GM18499 (cell line): ENCODE measurements at regions not wholly inside any gene's neighbourhood (a gene's known extent, or its start where the extent isn't known, plus 50 kb on each side); places are given as distances from the start of the nearest gene placed in this dataset.
"Not testable (repeated sequence)": the region's sequence is repeated elsewhere in the genome, so short reads cannot be mapped to it uniquely, and the experiment has no call there.

Source experiments
- ATAC-seq: cut with Tn5 transposase; IDR thresholded peaks from one replicate; pipeline ENCODE4 v1.9.1; 2021; ENCODE audit warnings: moderate number of reproducible peaks; ENCODE audit not compliant: insufficient read depth, unreplicated experiment

- no peak for ATAC-seq
Measured at GRCh38 chr1:189774721-189775287, 702.9 kb downstream of the BRINP3 start.

- ATAC-seq = no peak
Measured at GRCh38 chr1:189775343-189775742, 702.3 kb downstream of the BRINP3 start.

DNA sequence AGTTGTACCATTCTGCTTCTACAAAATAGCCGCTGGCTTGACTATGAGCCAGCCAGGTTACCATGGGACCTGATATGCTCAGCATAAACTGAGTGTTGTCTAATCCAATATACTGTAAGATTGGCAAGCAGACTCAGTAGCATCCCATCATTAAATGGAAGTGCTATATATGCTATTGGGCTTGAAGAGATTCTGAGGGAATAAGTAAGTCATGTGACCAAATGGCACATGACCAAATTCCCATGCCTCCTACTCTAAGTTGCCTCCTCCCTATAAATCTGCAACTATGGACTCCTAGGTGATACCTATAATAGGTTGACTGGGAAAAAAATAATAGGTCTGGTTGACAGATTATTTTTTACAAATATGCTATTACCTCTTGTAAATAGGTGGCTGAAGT, 698.6 kb downstream of the BRINP3 start:
- ATAC-seq = no peak

- no peak for ATAC-seq
Measured at GRCh38 chr1:189782295-189782694, 695.4 kb downstream of the BRINP3 start.

- ATAC-seq = no peak
Measured at GRCh38 chr1:189783456-189783855, 694.2 kb downstream of the BRINP3 start.

DNA sequence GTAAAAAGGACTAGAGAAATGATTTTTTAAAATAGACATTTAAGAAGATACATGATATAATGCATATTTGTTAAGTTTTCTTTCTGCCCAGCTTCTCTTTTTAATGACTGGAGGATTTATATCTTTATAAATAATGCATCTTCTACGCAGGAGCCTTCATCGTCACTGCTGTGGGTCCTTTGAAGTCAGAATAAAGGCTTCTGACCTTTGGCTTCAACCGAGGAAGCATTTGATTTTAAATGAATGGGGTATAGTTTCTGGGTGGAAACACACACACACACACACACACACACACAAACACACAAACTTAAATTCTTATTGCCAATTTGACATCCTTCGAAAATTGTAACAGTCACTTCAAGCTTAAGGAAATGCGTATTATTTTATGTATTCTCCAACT, 690.9 kb downstream of the BRINP3 start:
- no peak for ATAC-seq

DNA sequence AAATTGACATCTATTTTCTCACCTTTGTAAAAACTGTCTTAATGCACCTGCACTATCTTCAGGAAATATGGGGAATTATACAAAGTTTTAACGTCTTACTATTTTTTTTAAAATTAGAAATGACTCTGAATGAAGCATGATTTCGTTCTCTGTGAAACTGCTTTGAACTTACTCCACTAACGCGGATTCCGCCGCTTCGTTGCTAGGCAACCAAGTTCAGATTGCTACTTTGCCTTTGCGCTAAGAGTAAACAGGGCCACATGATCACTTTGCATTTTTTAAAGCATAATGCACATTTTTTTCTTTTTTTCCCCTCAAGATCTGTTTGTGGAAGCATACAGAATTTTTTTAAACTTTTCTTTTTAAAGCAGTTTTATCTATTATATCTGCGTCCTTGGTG, 690.5 kb downstream of the BRINP3 start:
- no peak for ATAC-seq

- ATAC-seq = no peak
Measured at GRCh38 chr1:189790335-189790734, 687.3 kb downstream of the BRINP3 start.

GRCh38 chr1:189803364-189803763, 674.3 kb downstream of the BRINP3 start:
- ATAC-seq = no peak

DNA sequence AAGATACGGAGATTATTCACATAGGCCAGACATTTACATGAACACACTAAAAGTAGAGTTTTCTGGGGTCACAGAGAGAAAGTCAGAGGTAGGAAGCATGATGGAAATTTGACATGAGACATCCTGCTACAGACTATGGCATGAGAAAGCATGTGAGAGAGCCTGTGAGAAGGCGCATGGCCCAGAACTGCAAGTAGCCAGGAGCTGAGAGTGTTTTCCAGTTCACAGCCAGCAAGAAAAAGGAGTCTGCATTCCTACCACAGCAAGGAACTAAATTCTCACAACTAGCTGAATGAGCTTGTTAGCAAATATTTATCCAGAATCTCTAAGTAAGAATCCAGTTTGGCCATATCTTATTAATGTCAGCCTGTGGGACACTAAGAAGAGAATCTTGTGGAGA, 673.3 kb downstream of the BRINP3 start:
- ATAC-seq = no peak

DNA sequence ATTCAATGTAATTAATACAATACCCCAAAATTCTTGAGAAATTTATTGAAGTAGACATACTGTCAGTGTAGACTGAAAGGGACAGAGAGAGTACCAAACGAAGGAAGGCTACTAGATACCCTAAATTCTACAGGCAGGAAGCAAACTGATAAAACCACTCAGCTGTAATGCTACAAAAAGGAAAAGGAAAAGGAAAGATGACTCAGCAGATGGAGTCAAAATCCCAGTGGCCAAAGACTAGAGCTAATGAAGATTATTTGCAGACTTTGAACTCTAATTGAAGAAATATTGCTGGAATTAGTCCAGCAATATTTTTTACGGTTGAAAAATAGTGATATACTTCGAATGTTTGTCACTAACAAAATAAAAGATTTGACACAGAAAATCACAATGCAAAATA, 671.9 kb downstream of the BRINP3 start:
- no peak for ATAC-seq

DNA sequence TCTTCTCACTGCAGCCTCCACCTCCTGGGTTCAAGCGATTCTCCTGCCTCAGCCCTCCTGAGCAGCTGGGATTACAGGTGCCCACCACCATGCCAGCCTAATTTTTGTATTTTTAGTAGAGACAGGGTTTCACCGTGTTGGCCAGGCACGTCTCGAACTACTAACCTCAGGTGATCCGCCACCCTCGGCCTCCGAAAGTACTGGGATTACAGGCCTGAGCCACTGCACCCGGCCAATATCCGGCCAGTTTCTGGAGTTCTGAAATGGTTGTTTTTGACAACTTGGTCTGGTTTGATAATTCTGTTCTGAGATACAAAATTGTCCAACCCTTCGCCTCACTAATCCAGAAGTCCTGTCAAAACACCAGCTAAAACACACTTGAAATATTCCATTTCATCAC, 667.0 kb downstream of the BRINP3 start:
- not testable (repeated sequence) for ATAC-seq

DNA sequence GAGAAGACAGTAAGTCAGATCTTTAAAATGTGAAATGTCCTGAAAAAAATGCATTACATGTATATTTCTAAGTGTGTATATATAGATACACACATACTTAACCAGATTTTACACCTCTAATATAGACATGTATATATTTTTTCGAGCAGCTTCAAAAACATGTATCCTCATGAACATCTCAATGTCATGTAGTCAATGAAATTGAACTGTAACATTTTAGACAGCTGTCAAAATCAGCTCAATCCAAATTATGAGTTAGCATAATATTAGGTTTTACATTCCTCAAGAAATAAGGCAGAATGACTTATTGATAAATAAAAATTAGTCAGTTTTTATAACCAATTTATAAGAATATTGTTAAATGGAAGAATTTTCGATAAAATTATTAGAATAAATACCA, 665.7 kb downstream of the BRINP3 start:
- no peak for ATAC-seq

DNA sequence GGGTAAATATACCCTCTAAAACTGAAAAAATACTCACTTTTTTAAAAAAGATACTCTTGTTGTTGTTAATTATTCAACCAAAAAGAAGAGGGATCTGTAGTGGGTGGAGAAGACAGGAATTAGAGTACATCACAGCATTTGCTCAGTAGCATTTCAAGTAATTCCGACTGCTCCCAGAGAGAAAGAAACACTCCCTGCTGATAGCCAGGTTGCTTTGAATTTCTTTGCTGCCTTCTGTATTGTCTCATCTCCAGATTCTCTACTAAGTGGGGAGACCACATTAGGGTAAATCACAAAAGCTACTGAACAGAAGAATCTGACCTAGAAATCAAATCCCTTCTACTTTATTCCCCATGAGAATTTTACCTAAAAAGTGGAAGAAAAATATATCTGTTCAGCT, 661.1 kb downstream of the BRINP3 start:
- no peak for ATAC-seq

DNA sequence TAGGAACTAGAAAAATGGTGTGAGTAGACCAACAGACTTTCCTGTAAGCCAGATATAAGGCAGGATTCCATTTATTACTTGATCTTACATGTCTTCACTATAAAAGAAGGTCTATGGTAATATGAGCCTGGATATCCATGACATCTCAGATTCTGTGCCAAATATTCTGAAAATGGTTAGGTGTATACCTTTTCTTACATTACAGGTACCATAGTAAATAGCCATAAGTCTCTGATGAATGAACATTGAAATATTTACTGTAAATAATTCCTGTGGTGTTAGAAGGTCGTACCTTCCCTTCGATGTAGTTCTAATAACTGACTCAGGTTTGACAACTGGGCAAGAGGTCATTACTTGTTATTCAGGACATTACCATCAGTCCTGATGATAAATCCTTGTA, 657.9 kb downstream of the BRINP3 start:
- ATAC-seq = no peak

DNA sequence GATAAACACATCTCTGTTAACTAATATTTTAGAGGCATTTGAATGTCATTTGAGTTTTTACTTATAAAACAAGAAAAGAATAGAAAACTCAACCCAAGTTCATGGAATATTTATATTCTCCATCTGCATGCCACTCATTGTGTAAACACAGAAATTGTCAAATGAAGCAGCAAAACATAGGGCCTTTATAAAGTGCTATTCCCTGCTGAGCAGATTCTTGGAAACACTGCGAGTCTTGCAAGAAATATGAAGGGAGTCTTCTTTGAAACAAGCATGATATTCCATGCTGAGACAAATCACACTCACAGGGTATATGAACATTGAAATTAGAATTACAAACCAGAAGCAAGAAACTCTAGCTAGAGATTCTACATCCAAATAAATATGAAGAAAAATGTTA, 655.8 kb downstream of the BRINP3 start:
- no peak for ATAC-seq

GRCh38 chr1:189834813-189835212, 642.9 kb downstream of the BRINP3 start:
- no peak for ATAC-seq

GRCh38 chr1:189847613-189848012, 630.1 kb downstream of the BRINP3 start:
- ATAC-seq = no peak

DNA sequence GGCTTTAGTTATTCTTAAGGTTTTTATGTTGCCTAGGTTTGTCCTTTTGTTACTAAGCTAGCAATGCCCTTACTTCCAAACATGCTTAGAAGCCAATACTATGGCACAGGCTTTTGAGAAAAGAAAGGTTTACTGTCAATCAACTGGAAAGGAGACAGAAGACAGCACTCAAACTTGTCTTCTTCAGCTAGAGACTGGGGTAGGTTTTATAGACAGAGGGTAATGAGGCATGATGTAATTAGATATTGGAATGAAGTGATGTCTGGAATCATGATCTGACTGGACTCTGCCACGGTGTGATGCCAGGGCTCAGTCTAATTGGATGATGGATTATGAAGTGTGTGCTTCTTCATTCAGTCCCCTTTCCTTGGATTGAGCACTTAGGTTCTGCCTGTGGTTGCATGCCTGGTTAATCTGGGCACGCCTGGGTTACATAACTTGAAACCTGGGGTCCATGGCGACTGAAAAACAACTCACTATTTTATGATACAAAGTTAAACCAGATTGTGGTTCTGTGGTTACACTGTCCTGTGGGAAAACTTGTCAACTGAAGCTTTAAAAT, 625.8 kb downstream of the BRINP3 start:
- ATAC-seq = no peak

- no peak for ATAC-seq
Measured at GRCh38 chr1:189859385-189859977, 618.2 kb downstream of the BRINP3 start.

- ATAC-seq = no peak
Measured at GRCh38 chr1:189866606-189867005, 611.1 kb downstream of the BRINP3 start.

- no peak for ATAC-seq
Measured at GRCh38 chr1:189868021-189868420, 609.6 kb downstream of the BRINP3 start.
